ENCODE measurements at regions not wholly inside any gene's neighbourhood (a gene's known extent, or its start where the extent isn't known, plus 50 kb on each side); places are given as distances from the start of the nearest gene placed in this dataset.

DNA sequence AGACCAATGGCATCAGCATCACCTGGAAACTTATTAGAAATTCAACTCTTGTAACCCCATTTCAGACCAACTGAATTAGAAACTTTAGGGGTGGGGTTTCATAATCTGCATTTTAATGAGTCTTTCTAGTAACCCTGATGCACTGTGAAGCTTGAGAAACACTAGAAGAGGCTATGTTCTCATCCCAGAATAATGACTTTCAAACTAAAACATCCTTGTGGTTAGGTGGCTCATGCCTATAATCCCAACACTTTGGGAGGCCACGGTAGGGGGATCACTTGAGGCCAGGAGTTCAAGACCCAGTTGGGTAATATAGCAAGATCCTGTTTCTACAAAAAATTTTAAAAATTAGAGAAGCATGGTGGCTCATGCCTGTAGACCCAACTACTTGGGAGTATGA is 402.4 kb downstream of the DLEU7 start:
- Histone ChIP-seq H3K4me2 (no peak overlapping the region), H3F3A (ENCODE audit: insufficient read depth, low read depth) (no peaks in the 10 kb centered on the region), H3K27me3 (ENCODE audit: insufficient read depth, low read depth) (no peaks in the 10 kb centered on the region), H3K27ac (no peak overlapping the region), H4K20me1 (ENCODE audit: insufficient read depth) (no peaks in the 10 kb centered on the region), H3K79me2 (ENCODE audit: low read depth) (no peaks in the 10 kb centered on the region), H2AFZ (no peak overlapping the region), H3K9me2 (ENCODE audit: insufficient read depth) (no peaks in the 10 kb centered on the region; the same call in 1 of the 2 replicates), H3K4me1 (replicated peaks; ENCODE audit: insufficient read depth) (no peaks in the 10 kb centered on the region), H3K4me3 (no peak overlapping the region), H3K9me3 (ENCODE audit: insufficient read depth, low read depth) (no peaks in the 10 kb centered on the region), H3K36me3 (ENCODE audit: low read depth) (no peaks in the 10 kb centered on the region)
- intact Hi-C loops (cut with micrococcal nuclease; ENCODE audit: unreplicated experiment): no loop called here
- TF ChIP-seq, protein P1, sequence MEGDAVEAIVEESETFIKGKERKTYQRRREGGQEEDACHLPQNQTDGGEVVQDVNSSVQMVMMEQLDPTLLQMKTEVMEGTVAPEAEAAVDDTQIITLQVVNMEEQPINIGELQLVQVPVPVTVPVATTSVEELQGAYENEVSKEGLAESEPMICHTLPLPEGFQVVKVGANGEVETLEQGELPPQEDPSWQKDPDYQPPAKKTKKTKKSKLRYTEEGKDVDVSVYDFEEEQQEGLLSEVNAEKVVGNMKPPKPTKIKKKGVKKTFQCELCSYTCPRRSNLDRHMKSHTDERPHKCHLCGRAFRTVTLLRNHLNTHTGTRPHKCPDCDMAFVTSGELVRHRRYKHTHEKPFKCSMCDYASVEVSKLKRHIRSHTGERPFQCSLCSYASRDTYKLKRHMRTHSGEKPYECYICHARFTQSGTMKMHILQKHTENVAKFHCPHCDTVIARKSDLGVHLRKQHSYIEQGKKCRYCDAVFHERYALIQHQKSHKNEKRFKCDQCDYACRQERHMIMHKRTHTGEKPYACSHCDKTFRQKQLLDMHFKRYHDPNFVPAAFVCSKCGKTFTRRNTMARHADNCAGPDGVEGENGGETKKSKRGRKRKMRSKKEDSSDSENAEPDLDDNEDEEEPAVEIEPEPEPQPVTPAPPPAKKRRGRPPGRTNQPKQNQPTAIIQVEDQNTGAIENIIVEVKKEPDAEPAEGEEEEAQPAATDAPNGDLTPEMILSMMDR (conservative IDR thresholded peaks at IDR 0.05): no peak
- TF ChIP-seq EZH2 (IDR thresholded peaks at IDR 0.05; ENCODE audit: low read depth): no peak
- POLR2A ChIA-PET (ENCODE audit: unreplicated experiment): no interaction called here
- no TSS peak for BruUV-seq (replicated peaks)
- CTCF ChIA-PET: no interaction called here
- DNase-seq: no peak

DNA sequence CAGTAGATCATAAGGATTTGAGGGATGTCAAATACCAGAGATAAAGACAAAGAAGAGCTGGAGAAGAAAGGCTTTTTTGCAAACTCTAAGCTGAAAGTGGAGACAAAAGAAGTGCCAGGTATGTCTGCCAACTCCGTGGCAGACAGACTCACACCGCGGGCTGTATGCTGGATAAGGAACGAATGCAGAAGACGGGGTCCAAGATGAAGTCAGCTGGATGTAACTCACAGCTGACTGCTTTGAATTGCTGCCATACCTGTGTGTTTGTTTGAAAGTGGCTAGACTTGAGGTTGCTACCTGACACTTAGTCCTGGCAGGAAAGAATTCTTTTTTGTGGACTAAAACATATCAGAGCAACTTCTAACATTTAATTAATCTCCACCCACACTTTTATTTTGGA is 398.8 kb downstream of the DLEU7 start:
- intact Hi-C loops (cut with micrococcal nuclease; ENCODE audit: unreplicated experiment): no loop called here
- Histone ChIP-seq H3F3A (ENCODE audit: insufficient read depth, low read depth) (no peaks in the 10 kb centered on the region), H3K27me3 (ENCODE audit: insufficient read depth, low read depth) (no peaks in the 10 kb centered on the region), H3K36me3 (ENCODE audit: low read depth) (no peaks in the 10 kb centered on the region), H3K4me3 (no peak overlapping the region), H3K4me1 (replicated peaks; ENCODE audit: insufficient read depth) (no peaks in the 10 kb centered on the region), H4K20me1 (ENCODE audit: insufficient read depth) (no peaks in the 10 kb centered on the region), H3K4me2 (no peak overlapping the region), H3K9me2 (ENCODE audit: insufficient read depth) (no peaks in the 10 kb centered on the region; the same call in 1 of the 2 replicates), H2AFZ (no peak overlapping the region), H3K79me2 (ENCODE audit: low read depth) (no peaks in the 10 kb centered on the region), H3K9me3 (ENCODE audit: insufficient read depth, low read depth) (no peaks in the 10 kb centered on the region), H3K27ac (no peak overlapping the region)
- TF ChIP-seq, protein P1 (conservative IDR thresholded peaks at IDR 0.05): no peak
- no peak for TF ChIP-seq EZH2 (IDR thresholded peaks at IDR 0.05; ENCODE audit: low read depth)
- CTCF ChIA-PET: no interaction called here
- DNase-seq: no peak
- no TSS peak for BruUV-seq (replicated peaks)
- POLR2A ChIA-PET (ENCODE audit: unreplicated experiment): no interaction called here

GRCh38 chr13:50446611-50447010 is 396.9 kb downstream of the DLEU7 start:
- no TSS peak for BruUV-seq (replicated peaks)
- Histone ChIP-seq H3K79me2 (ENCODE audit: low read depth) (no peaks in the 10 kb centered on the region), H3K4me1 (replicated peaks; ENCODE audit: insufficient read depth) (no peaks in the 10 kb centered on the region), H3K9me3 (ENCODE audit: insufficient read depth, low read depth) (no peaks in the 10 kb centered on the region), H4K20me1 (ENCODE audit: insufficient read depth) (no peaks in the 10 kb centered on the region), H3K27me3 (ENCODE audit: insufficient read depth, low read depth) (no peaks in the 10 kb centered on the region), H3K4me2 (no peak overlapping the region), H3K4me3 (no peak overlapping the region), H3K9me2 (ENCODE audit: insufficient read depth) (no peaks in the 10 kb centered on the region; the same call in 1 of the 2 replicates), H3F3A (ENCODE audit: insufficient read depth, low read depth) (no peaks in the 10 kb centered on the region), H3K27ac (no peak overlapping the region), H2AFZ (no peak overlapping the region), H3K36me3 (ENCODE audit: low read depth) (no peaks in the 10 kb centered on the region)
- ChIA-PET CTCF (no interaction called here), POLR2A (ENCODE audit: unreplicated experiment) (no interaction called here)
- intact Hi-C loops (cut with micrococcal nuclease; ENCODE audit: unreplicated experiment): no loop called here
- TF ChIP-seq, protein P1 (conservative IDR thresholded peaks at IDR 0.05): no peak
- TF ChIP-seq EZH2 (IDR thresholded peaks at IDR 0.05; ENCODE audit: low read depth): no peak
- no peak for DNase-seq

Data from PC-9 (cell line).